GM21360 (cell line): ENCODE measurements at regions not wholly inside any gene's neighbourhood (a gene's known extent, or its start where the extent isn't known, plus 50 kb on each side); places are given as distances from the start of the nearest gene placed in this dataset.

Experiments
- ATAC-seq: cut with Tn5 transposase; IDR thresholded peaks from one replicate; pipeline ENCODE4 v1.9.1; 2021; ENCODE audit warnings: mild to moderate bottlenecking, moderate library complexity; ENCODE audit not compliant: unreplicated experiment

DNA sequence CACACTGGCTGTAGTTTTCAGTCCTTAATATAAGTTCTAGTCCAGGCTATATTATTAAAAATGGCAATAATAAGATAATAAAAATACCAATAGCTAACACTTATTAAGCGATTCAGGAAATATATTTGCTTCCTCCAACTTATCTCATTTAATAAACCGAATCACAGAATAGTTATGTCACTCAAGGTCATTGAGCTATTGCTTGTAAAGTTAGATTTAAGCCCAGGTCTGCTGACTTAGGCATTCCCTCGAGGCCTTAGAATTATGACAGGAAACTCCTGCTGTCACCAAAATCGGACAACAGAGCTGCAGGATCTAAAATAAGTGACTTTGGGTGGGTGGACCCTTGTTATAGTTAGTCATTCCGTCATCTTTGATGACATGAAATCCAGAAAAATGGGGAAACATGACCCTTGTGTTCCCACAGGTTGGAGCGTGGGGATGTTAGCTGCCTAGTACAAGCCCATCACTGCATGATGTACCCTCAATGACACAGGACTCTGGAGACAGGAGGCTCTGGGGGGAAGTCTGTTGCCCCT is 181.3 kb upstream of the PHYHIPL start:
- no peak for ATAC-seq

DNA sequence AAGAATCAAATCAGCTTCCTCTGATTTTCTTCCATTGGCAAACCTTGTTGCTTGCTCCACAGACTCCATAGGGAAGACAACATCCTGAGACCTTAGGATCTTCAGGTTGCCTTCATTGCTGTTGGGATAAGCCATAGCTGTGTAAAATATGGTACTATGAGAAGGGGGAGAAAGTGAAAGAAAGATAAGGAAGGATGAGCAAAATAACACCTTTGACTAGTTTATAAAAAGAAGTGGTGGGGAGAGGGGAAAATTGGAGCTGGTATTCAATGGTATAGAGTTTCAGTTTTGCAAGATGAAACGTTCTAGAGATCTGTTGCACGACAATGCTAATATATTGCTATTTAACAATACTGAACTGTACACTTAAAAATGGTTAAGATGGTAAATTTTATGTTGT is 180.4 kb upstream of the PHYHIPL start:
- peak; percentile 46 for ATAC-seq

DNA sequence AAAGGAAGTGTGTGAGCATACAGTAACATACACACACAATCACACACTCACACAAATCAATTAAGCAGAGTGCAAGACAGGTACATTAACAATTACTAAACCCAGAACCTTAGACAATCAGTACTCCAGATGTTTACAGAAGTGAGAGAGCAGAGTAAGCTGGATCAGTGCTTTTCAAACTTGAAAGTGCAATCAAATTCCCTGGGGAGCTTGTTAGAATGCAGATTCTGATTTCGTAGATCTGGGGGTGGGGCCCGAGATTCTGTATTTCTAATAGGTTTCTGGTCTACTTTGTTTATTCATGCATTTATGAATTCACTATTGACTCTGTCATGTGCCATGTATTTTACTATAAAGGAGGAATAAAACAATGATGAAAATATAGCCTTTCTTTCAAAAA is 179.6 kb upstream of the PHYHIPL start:
- ATAC-seq: no peak

DNA sequence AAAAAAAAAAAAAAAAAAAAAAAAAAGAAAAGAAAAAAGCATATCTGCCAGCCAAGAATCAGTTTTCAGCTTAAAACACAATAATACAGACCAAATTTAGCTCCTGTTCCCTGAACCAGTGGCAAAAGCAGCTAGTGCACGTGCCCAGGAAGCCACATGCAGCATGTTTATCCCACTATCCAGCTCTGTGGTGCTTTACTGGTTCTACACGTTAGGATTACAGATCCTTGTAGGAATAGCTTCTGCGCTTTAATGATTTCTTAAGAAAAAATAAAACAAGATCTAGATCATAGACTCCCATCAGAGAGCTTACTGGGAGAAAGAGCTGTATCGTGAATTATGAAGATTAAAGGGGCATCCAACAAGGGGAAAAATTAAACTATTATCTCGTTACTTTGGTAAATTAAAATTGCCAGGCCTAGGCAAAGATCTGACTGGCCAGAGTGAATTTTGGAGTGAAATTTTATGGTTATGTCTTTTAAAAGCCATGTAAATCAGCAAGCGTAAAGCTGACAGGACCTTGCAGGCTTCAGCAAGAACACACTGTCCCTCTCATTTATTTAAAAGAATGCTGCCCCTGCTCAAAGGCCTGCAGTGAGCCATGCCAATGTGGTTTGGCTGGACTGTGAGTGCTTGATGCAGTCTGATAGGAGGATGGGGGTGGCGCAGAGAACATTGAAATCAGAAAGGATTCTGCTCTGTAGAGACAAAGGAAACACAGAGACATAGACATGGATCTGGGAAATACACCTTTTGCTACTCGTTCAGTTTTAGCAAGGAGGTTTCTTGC is 177.3 kb upstream of the PHYHIPL start:
- ATAC-seq: no peak

DNA sequence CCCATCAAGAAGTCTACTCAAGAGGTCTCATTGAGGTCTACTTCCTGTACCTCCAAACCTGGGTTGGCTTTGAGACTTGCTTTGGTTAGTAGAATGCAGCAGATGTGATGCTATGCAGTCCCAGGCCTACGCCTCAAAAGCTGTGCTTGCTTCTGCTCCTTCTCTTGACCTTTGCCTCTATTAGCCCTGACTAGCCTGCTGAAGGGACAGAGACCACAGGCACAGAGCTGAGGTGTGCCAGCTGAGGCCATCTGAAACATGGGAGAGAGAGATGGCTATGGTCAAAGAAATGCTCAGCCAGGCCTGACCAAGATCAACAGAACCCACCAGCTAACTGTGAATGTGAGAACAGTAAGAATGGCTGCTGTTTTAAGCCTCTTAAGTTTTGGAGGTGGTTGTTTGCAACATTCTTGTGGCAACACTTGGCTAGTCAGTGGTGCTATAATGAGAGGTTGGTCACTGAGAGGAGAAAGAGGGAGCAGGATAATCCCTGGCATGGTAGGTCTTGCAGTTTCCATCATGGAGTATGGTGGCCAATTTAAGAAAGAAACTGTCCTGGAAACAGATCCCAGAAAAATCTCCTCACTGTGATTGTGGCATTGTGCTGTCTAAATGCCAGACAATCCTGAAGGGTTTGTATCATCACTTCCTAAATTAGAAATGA is 176.1 kb upstream of the PHYHIPL start:
- ATAC-seq: no peak

DNA sequence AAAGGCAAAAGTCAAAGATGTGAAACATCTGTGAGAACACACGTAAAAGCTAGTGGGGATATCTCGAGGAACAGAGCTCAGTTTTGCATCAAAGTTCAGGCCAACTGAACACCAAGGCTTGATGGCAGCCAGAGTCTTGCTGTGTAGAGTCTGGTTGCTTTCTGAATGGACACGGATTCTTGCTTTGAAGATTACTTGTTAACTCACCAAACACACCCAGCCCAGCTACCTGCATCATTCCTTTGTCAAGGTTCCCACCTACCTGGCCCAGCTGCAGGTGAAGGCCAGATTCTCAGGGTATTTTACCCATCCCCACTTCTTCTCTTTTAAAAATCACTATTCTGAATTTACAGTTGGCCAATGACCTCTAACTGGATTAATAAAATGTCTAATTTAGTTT is 174.4 kb upstream of the PHYHIPL start:
- ATAC-seq: no peak

DNA sequence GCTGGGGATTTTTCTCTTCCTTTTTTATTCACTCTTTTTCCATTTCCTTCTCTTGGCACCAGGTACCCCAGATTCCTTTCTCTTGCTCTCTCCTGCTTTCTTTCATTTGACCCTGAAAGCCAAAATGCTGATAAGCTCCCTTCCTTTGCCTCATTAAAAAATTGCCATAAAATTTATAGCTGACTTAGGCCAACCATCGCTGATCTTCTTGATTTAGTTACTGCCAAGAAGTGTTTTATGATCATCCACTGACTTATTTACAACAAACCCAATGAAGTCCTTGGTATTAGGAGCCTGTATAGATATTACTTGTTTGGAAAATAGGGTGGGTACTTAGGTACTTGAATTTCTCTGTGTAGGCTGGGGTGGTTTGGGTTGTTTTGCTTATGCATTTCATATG is 173.2 kb upstream of the PHYHIPL start:
- ATAC-seq: no peak

DNA sequence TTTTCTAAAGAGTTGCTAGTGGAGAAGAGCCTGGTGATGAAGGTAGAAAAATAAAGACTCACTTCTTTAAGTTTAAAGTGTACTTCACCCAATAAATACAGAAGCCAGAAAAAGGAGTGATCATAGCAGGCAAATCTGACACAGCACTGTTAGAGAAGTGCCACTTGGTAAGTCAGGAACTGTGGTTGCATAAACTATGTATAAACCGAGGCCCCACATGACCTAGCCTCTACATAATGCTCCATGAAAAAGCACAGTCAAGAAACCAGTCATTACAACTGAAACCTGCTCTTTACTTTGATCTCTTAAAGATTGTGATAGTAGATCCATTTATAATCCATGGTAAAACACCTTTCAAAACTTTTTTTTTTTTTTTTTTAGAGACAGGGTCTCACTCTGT is 172.1 kb upstream of the PHYHIPL start:
- ATAC-seq: no peak

DNA sequence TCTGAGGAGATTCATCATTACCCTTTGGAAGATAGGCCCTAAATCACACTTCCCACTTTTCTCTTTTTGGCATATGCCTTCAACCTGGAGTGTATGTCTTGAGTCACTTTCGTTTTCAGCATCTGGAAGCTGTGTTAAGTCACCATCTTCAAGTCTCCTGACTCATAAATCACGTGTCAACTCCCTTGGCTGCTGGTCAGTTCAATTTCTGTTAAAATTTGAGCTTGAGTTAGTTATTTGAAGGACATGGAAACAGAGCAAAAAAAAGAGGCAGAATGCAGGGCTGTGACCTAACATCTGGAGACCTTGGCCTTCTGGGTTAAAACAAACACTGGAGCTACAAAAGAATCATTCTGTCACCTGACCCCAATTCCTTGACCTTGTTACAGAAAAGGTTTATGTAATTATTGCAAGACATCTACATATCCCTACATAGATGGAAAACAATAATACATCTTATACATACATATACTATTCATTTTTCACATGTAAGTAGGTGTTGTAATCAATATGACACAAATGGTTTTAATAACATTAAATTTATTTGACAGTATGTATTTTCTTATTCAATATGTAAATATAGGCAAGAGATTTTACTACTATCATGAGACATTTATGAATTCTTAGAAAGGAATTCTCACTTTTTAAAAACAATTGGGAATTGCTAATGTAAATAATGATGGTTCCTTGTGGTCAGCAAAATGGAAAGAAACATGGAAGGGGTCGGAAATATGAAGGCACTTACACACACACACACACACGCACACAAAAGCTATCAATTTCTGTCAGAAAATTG is 169.7 kb upstream of the PHYHIPL start:
- ATAC-seq: no peak

DNA sequence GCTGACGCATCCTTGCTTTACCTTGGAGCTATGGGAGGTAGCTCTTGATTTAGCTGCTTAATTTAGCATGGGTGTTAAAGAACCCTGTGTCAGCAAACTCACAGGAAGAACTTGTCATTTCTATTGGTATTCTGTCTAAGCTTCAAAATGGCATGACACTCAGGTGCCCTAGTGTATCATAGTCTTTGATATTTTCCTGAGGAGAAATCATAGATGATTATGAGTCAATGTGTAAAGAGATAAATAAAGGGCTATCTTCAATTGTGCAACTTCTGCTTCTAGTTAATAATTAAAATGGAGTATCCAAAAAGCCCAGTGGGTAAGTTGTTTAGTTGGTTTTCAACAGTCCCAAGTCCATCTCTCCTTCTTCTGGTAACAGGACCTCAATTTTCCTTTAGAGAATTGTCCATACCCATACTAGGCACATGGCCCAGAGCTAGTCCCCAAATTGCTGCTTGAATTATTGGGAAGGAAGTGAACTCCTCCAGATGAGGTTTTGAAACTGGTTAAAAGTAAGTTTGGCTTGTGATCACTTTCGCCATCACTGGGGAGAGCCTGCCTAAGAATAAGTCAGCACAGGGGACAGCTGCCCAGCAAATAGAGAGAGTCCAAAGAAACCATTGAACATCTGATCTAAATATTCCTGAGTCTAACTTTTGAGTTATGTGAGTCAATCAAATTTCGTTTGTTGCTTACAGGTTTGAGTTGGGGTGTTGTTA is 169.0 kb upstream of the PHYHIPL start:
- ATAC-seq: no peak

DNA sequence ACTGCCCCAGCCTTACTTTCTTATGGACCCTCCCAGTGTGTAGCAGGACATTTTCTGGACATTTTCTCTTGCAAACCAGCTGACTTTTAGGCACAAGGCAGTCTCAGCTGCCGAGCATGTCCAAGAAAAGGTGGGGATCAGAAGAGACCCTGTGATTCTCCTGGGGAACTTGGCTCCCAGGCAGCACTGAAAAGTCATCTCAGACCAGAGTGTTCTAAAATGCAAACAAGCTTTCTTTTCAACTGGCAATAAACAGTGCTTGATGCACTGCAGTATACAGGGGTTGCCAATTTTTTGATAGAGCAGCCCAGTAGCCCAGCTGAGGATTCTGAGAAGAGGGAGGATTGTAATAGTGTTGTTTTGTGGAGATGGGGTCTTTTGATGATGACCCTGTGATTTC is 168.0 kb upstream of the PHYHIPL start:
- no peak for ATAC-seq

DNA sequence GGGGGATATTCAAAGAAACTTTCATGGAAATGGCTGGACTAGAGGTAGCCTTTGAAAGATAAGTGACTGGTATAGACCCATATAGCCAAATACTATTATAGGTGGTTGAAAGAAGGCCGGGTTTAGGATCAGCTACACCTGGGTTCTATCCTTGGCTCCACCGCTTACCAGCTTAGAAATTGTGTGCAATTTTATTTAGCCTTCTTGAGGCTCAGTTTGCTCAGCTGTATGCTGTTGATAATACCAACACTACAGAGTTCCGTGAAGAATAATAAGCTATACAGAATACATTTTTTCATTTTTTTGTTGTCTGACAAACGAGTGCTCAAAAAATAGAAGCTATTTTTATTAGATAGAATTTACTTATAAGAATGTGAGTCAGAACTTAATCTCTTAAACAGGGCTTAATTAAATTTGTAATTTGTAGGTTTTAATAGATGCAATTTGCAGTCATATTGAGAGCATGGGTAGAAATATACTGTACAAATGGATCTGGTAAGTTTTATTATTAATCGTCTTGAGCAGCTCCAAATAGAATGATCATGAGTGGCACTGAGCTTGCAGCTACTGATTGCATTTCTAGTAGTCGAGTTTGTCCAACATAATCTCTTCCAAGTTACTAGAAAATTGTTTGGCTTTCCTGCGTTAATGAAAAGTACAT is 164.3 kb upstream of the PHYHIPL start:
- no peak for ATAC-seq

DNA sequence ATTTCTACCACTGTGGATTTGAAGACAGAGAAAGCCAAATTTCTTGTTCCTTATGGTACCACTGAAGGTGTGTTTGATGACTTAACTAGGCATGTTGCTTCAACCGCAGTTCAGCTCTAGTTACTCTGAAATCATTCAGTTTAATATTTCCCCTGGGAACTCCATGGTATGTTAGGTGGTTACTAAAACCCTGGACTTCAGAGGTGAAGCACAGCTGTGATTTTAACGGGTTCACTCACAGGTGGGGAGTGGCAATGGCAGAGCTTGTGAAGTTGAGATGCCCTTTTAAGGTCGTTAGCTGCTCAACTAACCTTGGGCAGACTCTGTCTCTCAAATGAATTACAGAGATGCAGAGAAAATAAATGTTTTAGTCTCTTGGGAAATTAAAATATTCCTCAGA is 163.6 kb upstream of the PHYHIPL start:
- ATAC-seq: no peak

DNA sequence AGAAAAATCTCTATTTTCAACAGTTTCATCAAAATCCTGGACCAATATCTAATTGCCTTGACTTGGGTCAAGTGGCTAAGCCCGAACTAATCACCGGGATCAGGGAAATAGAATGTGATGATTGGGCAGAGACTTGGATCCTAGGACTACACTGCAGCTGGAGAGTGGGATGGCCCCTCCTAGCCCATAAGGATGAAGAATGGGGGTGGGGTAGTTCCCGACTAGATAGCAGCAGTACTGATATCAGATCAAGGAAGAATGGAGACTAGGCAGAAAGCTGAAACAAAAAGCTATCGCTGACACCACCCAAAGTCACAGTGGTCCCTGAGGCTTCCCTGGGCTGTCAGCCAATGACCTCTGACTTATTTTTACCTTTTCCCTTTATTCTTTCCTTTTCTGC is 160.4 kb upstream of the PHYHIPL start:
- ATAC-seq: no peak

DNA sequence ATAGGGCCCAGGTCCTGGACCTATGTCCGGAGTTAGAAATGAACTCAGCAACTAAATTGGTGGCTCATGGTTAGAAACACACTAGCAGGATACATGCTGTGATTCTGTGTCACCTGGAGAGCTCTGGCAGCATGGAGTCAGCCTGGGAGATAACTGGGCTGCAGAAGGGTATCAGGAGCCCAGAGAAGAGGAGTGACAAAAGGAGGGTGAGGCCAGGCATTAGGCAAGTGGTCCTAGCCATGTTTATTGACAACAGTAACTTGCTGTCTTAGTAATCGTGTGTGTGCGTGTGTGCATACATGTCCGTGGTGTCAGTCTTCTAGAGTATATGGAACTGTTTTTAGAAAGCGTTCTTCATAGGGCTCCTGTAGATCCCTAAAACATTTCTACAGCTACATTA is 157.5 kb upstream of the PHYHIPL start:
- ATAC-seq: no peak

DNA sequence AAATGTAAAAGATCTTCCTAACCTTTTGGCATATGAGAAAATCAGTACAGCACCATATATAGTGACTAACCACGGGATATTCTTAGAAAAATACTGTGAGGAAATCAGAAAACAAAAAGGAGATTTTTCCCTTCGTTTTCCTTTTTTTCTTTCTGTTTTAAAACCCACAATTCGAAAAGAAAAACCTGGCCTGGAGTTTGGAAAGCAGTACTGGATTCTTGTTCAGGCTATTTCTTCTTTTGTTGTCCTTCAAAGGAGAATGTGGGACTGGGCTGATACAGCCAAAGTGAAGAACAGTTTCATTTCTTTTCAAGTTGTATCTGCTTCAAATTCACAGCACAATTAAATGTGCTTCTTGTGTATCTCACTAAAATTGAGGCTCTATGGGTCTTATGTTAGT is 156.8 kb upstream of the PHYHIPL start:
- no peak for ATAC-seq

DNA sequence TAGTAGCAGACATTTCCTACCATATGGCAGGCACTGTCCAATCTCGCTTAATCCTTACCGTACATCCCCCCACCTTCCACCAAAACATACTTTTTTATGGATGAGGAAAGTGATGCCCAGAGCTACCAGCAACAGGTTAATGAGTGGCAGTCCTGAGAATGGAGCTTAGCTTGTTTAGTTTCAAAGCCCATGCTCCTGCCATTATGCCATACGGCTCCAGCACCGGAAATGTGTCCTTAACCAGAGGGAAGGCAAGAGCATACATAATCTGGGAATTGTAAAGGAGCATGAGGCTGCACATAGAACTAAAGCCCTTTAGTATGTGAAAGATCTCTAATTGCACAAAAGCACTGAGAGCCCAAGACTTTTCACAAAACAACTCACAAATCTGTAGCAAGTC is 155.9 kb upstream of the PHYHIPL start:
- ATAC-seq: no peak

DNA sequence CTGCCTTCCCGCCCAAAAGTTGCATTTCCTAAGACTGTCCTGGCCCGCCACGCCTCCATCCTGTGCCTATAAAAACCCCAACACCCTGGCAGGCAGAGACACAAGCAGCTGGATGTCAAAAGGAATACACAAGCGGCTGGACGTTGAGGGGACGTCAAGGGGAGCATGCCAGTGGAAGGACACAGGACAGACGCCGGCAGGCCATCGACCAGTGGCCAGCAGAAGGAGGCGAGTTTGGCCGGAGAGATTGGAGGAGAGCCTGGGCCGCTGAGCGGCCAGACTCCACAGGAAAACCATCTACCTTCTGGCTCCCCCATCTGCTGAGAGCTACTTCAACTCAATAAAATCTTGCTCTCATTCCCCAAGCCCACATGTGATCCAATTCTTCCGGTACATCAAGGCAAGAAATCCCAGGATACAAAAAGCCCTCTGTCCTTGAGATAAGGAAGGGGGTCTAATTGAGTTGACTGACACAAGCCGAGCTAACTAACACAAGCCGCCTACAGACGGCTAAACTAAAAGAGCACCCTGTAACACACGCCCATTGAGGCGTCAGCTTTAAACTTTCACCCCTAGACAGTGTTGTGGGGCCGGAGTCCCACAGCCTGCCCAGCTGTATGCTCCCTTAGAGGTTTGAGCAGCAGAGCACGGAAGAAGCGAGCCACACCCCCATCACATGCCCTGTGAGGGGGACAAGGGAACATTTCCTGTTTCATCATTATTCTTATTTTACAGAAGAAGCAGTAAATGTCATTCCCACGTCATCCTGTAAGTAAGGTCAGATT is 150.3 kb upstream of the PHYHIPL start:
- ATAC-seq: no peak

DNA sequence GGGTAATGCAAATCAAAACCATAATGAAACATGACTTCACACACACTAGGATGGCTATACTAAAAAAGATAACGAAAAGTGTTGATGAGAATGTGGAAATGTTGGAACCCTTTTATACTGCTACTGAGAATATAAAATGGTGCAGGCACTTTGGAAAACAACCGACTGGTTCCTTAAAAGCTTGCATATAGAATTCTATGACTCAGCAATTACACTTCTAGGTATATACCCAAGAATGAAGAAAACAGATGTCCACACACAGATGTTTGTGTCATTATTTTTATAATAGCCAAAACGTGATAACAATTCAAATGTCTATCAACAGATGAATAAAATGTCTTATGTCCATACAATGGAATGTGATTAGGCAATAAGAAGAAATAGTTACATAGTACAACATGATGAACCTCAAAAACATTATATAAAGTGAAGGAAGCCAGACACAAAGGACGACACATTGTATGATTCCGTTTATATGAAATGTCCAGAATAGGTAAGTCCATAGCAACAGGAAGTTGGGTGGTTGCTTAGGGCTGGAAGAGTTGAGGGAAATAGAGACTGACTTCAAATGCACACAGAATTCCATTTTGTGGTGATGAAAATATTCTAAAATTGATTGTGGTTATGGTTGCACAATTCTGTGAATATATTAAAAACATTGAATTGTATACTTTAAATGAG is 148.3 kb upstream of the PHYHIPL start:
- no peak for ATAC-seq
